ENCODE measurements at regions not wholly inside any gene's neighbourhood (a gene's known extent, or its start where the extent isn't known, plus 50 kb on each side); places are given as distances from the start of the nearest gene placed in this dataset.

DNA sequence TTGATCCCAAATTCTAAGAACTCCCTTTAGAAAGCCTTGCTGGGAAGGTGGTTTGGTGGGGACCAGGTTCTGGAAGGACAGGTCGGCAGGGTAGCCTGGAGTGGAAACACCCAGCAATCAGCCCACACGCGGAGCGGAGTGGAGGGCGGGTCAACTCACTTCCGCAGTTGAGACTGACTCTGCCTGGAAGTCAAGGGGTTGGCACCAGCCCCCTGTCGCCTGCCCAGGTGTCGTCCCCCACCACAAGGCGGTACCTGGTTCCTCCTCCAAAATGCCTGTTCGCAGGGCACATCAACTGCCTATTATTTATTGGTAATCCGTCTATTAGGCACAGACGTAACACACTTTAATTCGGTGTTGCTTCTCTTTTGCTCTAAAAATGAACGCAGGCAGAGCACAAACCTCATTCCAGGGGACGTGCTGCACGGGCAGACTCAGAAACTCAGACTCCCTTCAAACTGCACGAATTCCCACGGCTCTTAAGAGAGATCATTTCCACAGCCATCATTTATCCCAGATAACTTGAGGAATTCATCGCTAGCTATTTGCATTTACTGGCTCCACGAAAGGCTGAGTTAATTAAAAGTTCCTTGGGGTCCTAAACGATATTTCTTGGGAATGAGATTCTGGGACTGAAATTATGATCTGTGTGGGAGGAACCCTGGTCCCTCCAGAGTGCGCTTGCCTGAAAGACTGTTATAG, 248.2 kb upstream of the PPP2R2D start:
- Mint-ChIP-seq H3K4me3 (no peak overlapping the region), H3K4me1 (ENCODE audit: low read depth) (peaks cover 4% of the 10 kb centered on the region), H3K9me3 (no peaks in the 10 kb centered on the region), H3K27me3 (peaks cover 33% of the 10 kb centered on the region), H3K27ac (no peak overlapping the region), H3K36me3 (ENCODE audit: low read depth) (no peaks in the 10 kb centered on the region)
- no peak for DNase-seq

DNA sequence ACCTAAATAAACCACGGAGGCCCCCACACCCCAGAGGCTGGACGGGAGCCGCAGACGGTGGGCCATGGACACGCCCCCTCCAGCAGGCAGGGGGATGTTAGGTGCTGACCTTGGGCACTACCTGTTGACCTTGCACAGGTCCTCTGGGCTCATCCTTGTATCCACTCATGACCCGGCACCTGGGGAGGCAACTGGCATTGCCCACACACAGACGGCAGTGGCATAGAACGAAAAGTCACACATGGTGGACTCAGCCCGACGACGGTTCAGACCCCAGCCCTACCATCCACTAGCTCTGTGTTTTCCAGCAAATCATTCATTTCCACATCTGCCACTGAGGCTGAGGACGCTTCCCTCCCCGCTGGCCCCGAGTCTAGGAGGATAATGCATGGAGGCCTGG, 247.7 kb upstream of the PPP2R2D start:
- peaks cover 4% of the 10 kb centered on the region for H3K4me1 Mint-ChIP-seq (ENCODE audit: low read depth)
- H3K4me3 Mint-ChIP-seq, result no peak overlapping the region
- H3K27me3 Mint-ChIP-seq, result peaks cover 32% of the 10 kb centered on the region
- DNase-seq, result no peak
- no peaks in the 10 kb centered on the region for H3K36me3 Mint-ChIP-seq (ENCODE audit: low read depth)
- no peaks in the 10 kb centered on the region for H3K9me3 Mint-ChIP-seq
- H3K27ac Mint-ChIP-seq, result no peak overlapping the region

DNA sequence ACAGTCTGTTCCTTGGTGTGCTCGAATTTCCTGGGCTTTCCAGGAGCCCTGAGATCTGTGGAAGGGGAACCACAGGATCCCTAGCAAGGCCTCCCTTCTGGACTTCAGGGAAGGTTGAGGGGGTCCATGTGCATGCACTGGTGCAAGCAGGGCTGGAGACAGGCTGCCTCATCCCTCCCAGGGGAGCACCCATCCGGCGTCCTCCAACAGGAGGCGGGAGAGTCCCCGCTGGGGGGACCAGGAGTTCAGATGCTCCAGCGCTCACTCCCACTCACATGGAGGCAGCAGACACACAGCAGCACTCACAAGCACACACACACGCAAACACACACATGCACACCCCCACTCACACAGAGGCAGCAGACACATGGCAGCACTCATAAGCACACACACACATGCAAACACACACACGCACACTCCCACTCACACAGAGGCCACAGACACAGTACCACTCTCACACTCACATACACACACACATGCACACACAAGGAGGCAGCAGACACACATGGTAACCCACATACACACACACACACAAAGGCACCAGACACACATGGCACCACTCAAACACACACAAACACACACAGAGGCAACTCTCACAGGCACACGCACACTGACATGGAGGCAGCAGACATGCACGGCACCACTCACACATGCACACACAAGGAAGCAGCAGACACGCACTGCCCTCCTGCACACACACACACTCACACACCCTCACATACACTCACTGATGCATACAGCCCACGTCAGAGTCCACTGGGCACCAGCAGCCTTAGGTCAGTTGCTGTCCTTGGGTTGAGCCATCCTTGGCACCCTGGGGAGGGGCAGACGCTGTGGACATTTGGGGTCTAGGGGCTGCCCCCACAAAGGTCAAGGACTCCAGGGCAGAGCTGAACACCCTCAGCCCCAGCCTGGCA, 247.0 kb upstream of the PPP2R2D start:
- Mint-ChIP-seq H3K36me3 (ENCODE audit: low read depth) (no peaks in the 10 kb centered on the region), H3K4me1 (ENCODE audit: low read depth) (peaks cover 4% of the 10 kb centered on the region), H3K9me3 (no peaks in the 10 kb centered on the region), H3K27me3 (peaks cover 32% of the 10 kb centered on the region), H3K27ac (no peak overlapping the region), H3K4me3 (no peak overlapping the region)
- DNase-seq, result no peak

GRCh38 chr10:131654471-131655087, 246.2 kb upstream of the PPP2R2D start:
- Mint-ChIP-seq H3K27ac (no peak overlapping the region), H3K27me3 (peaks cover 32% of the 10 kb centered on the region), H3K9me3 (no peaks in the 10 kb centered on the region)

GRCh38 chr10:131655101-131655849, 245.5 kb upstream of the PPP2R2D start:
- no peak overlapping the region for H3K27ac Mint-ChIP-seq
- H3K9me3 Mint-ChIP-seq, result no peaks in the 10 kb centered on the region
- no peak for DNase-seq
- no peak overlapping the region for H3K4me3 Mint-ChIP-seq
- no peaks in the 10 kb centered on the region for H3K36me3 Mint-ChIP-seq (ENCODE audit: low read depth)
- H3K4me1 Mint-ChIP-seq (ENCODE audit: low read depth), result peaks cover 4% of the 10 kb centered on the region
- H3K27me3 Mint-ChIP-seq, result peaks cover 32% of the 10 kb centered on the region

More at GRCh38 chr10:131654471-131655087, 246.2 kb upstream of the PPP2R2D start:
- H3K36me3 Mint-ChIP-seq (ENCODE audit: low read depth), result no peaks in the 10 kb centered on the region
- H3K4me1 Mint-ChIP-seq (ENCODE audit: low read depth), result peaks cover 4% of the 10 kb centered on the region
- no peak for DNase-seq
- H3K4me3 Mint-ChIP-seq, result no peak overlapping the region

- H3K4me3 Mint-ChIP-seq, result no peak overlapping the region
- H3K27ac Mint-ChIP-seq, result no peak overlapping the region
- DNase-seq, result no peak
- peaks cover 4% of the 10 kb centered on the region for H3K4me1 Mint-ChIP-seq (ENCODE audit: low read depth)
- H3K9me3 Mint-ChIP-seq, result no peaks in the 10 kb centered on the region
- H3K36me3 Mint-ChIP-seq (ENCODE audit: low read depth), result no peaks in the 10 kb centered on the region
- peaks cover 26% of the 10 kb centered on the region for H3K27me3 Mint-ChIP-seq
These were observed 244.8 kb upstream of the PPP2R2D start for GRCh38 chr10:131656009-131656408.

GRCh38 chr10:131656431-131656841, 244.4 kb upstream of the PPP2R2D start:
- Mint-ChIP-seq H3K4me3 (no peak overlapping the region), H3K27me3 (peaks cover 22% of the 10 kb centered on the region), H3K4me1 (ENCODE audit: low read depth) (peaks cover 4% of the 10 kb centered on the region), H3K27ac (no peak overlapping the region), H3K9me3 (no peaks in the 10 kb centered on the region), H3K36me3 (ENCODE audit: low read depth) (no peaks in the 10 kb centered on the region)
- no peak for DNase-seq

DNA sequence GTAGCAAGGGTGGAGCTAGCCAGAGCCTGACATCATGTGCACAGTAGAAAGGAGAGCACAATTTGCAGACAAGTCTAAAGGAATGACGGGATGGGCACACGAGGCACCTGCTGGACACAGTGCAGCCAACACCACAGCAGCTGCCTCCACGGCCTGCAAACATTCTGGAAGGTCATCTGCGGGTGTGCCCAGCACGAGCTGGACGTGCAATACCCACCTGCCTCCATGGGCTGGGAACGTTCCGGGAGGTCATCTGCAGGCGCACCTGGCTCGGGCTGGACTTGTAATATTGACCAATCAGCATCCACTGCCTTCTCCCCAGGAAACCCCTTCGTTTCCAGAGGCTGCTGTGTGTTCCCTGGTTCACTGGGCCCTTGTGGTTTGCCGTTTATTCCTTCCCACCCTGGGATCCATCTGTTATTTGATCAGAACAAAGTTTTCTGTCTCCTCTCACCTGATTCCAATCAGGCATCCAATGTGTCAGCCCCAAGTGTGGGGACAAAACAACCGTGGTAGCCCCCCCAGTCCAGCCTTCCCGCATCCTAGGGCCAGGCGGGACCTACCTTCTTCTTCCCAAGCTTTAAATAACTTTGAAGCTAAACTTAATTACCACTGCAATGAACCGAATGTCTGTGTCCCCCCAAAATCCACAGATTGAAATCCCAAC, 243.4 kb upstream of the PPP2R2D start:
- Mint-ChIP-seq H3K27me3 (peaks cover 11% of the 10 kb centered on the region), H3K4me3 (no peak overlapping the region), H3K4me1 (ENCODE audit: low read depth) (peaks cover 2% of the 10 kb centered on the region), H3K9me3 (no peaks in the 10 kb centered on the region), H3K27ac (no peak overlapping the region), H3K36me3 (ENCODE audit: low read depth) (no peaks in the 10 kb centered on the region)
- no peak for DNase-seq

GRCh38 chr10:131657985-131658330, 242.8 kb upstream of the PPP2R2D start:
- H3K4me3 Mint-ChIP-seq, result no peak overlapping the region
- no peaks in the 10 kb centered on the region for H3K36me3 Mint-ChIP-seq (ENCODE audit: low read depth)
- no peak overlapping the region for H3K27ac Mint-ChIP-seq
- DNase-seq, result no peak
- no peaks in the 10 kb centered on the region for H3K4me1 Mint-ChIP-seq (ENCODE audit: low read depth)
- peaks cover 6% of the 10 kb centered on the region for H3K27me3 Mint-ChIP-seq
- no peaks in the 10 kb centered on the region for H3K9me3 Mint-ChIP-seq

DNA sequence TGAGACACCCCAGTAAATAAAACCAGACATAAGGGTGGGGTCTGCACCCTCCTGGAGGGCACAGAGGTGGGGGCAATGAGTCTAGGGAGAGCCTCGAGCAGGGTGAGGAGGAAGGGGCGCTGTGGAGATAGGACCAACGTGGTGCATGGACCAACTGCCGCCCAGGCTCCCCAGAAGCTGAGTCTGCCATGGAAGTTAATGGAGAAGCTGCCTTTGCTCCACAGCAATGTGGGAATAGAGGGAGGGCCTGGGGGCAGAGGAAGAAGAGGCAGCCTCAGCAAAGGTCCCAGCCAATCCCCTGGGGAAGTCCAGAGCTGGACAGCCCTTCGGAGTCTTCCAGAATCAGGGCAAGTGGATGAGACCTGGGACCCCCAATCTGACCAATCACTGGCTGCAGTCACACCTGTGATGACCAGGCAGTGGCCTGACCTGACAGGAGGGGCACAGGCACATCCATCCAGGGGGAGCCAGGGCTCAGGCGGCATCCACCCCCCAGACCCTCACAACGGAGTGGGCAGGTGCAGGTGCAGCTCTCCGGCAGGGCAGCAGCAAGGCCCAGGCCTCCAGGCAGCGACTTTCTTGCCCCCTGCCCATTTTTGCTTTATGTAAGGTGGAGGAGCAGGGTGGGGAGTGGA, 242.2 kb upstream of the PPP2R2D start:
- no peak for DNase-seq
- peaks cover 6% of the 10 kb centered on the region for H3K27me3 Mint-ChIP-seq
- no peaks in the 10 kb centered on the region for H3K4me1 Mint-ChIP-seq (ENCODE audit: low read depth)
- no peaks in the 10 kb centered on the region for H3K9me3 Mint-ChIP-seq
- H3K36me3 Mint-ChIP-seq (ENCODE audit: low read depth), result no peaks in the 10 kb centered on the region
- H3K4me3 Mint-ChIP-seq, result no peak overlapping the region
- H3K27ac Mint-ChIP-seq, result no peak overlapping the region

GRCh38 chr10:131660427-131660826, 240.4 kb upstream of the PPP2R2D start:
- H3K4me3 Mint-ChIP-seq, result no peak overlapping the region
- H3K27me3 Mint-ChIP-seq, result no peaks in the 10 kb centered on the region
- H3K27ac Mint-ChIP-seq, result no peak overlapping the region
- no peaks in the 10 kb centered on the region for H3K36me3 Mint-ChIP-seq (ENCODE audit: low read depth)
- no peak for DNase-seq
- no peaks in the 10 kb centered on the region for H3K9me3 Mint-ChIP-seq
- H3K4me1 Mint-ChIP-seq (ENCODE audit: low read depth), result no peaks in the 10 kb centered on the region

- no peaks in the 10 kb centered on the region for H3K9me3 Mint-ChIP-seq
- H3K27ac Mint-ChIP-seq, result no peak overlapping the region
- no peak overlapping the region for H3K4me3 Mint-ChIP-seq
- no peaks in the 10 kb centered on the region for H3K36me3 Mint-ChIP-seq (ENCODE audit: low read depth)
- no peaks in the 10 kb centered on the region for H3K27me3 Mint-ChIP-seq
- DNase-seq, result no peak
- no peaks in the 10 kb centered on the region for H3K4me1 Mint-ChIP-seq (ENCODE audit: low read depth)
These were observed 238.0 kb upstream of the PPP2R2D start for GRCh38 chr10:131662851-131663250.

GRCh38 chr10:131663351-131663750, 237.5 kb upstream of the PPP2R2D start:
- Mint-ChIP-seq H3K4me1 (ENCODE audit: low read depth) (no peaks in the 10 kb centered on the region), H3K27me3 (no peaks in the 10 kb centered on the region), H3K4me3 (no peak overlapping the region), H3K27ac (no peak overlapping the region), H3K36me3 (ENCODE audit: low read depth) (no peaks in the 10 kb centered on the region), H3K9me3 (no peaks in the 10 kb centered on the region)
- DNase-seq, result no peak
